CD14-positive monocyte (primary cell): ENCODE measurements at regions not wholly inside any gene's neighbourhood (a gene's known extent, or its start where the extent isn't known, plus 50 kb on each side); places are given as distances from the start of the nearest gene placed in this dataset.

Experiments
- DNase-seq, 3 donors: peaks; one replicate each; pipeline ENCODE4 v3.0.0-alpha.2; 2011 to 2022
- H2AFZ ChIP-seq: 2 replicates; pipeline ENCODE4 v1.6.0; 2012; ENCODE audit warnings: mild to moderate bottlenecking, low read depth, low read length, inconsistent platforms; ENCODE audit not compliant: insufficient read depth, poor library complexity, severe bottlenecking
- H3K27ac ChIP-seq, 2 donors: 1 replicate in 1 of 2; 2 replicates in 1 of 2; pipeline ENCODE4 v1.5.1; 2012 to 2013; ENCODE audit warnings: low read length in 2 of 2, control low read depth in 1 of 2, inconsistent platforms in 1 of 2, low read depth in 1 of 2, mild to moderate bottlenecking in 1 of 2
- H3K27me3 ChIP-seq, 2 donors: one replicate each; pipeline versions ENCODE4 v1.6.0 to v1.6.1; 2011 to 2013; ENCODE audit warnings: low read length in 2 of 2; ENCODE audit not compliant: control insufficient read depth in 2 of 2, insufficient read depth in 2 of 2
- H3K36me3 ChIP-seq, 2 donors: replicated peaks in 1 of 2; 1 replicate in 1 of 2; 2 replicates in 1 of 2; pipeline versions ENCODE4 v1.5.1 to v1.6.1; 2012 to 2013; ENCODE audit warnings: low read length in 2 of 2, control low read depth in 1 of 2, inconsistent platforms in 1 of 2, mild to moderate bottlenecking in 1 of 2; ENCODE audit not compliant: insufficient read depth in 2 of 2, control insufficient read depth in 1 of 2
- H3K4me1 ChIP-seq, 2 donors: 1 replicate in 1 of 2; 2 replicates in 1 of 2; pipeline versions ENCODE4 v1.5.1 to v1.6.1; 2012 to 2013; ENCODE audit warnings: low read length in 2 of 2, control low read depth in 1 of 2, inconsistent platforms in 1 of 2, mild to moderate bottlenecking in 1 of 2, moderate library complexity in 1 of 2; ENCODE audit not compliant: insufficient read depth in 2 of 2, control insufficient read depth in 1 of 2
- H3K4me2 ChIP-seq: replicated peaks from 2 replicates; pipeline ENCODE3; 2012; ENCODE audit warnings: low read length, moderate library complexity, mild to moderate bottlenecking; ENCODE audit not compliant: poor library complexity, severe bottlenecking; ENCODE audit errors: extremely low read depth
- H3K4me3 ChIP-seq, 3 experiments: fragments of 200-600 bp in 1 of 3; sonication (generic) in 1 of 3; replicated peaks in 1 of 3; 1 replicate in 2 of 3; 2 replicates in 1 of 3; pipeline ENCODE4 v1.5.1; 2011 to 2013; ENCODE audit warnings: low read length in 3 of 3, mild to moderate bottlenecking in 3 of 3, control low read depth in 2 of 3, low read depth in 2 of 3, inconsistent platforms in 1 of 3, moderate library complexity in 1 of 3
- H3K79me2 ChIP-seq: 2 replicates; pipeline ENCODE4 v1.6.0; 2012; ENCODE audit warnings: mild to moderate bottlenecking, control low read depth, inconsistent platforms, low read length, moderate library complexity; ENCODE audit not compliant: insufficient read depth
- H3K9ac ChIP-seq: 2 replicates; pipeline ENCODE4 v1.6.0; 2017; ENCODE audit warnings: low read length, mild to moderate bottlenecking; ENCODE audit not compliant: insufficient read depth, poor library complexity, severe bottlenecking
- H3K9me3 ChIP-seq, 2 donors: replicated peaks in 1 of 2; 1 replicate in 1 of 2; 2 replicates in 1 of 2; pipeline versions ENCODE4 v1.5.1 to v1.6.1; 2012 to 2013; ENCODE audit warnings: low read length in 2 of 2, control low read depth in 1 of 2; ENCODE audit not compliant: control insufficient read depth in 1 of 2, insufficient read depth in 1 of 2
- H4K20me1 ChIP-seq: 2 replicates; pipeline ENCODE4 v1.6.0; 2012; ENCODE audit warnings: mild to moderate bottlenecking, low read length, control low read depth, moderate library complexity; ENCODE audit not compliant: insufficient read depth
- H3K27ac Mint-ChIP-seq, 7 donors: one replicate each; pipeline ENCODE4 v1.8.0; 2020; ENCODE audit warnings: mild to moderate bottlenecking in 7 of 7, mixed read lengths in 7 of 7, moderate library complexity in 6 of 7, inconsistent platforms in 2 of 7
- H3K27me3 Mint-ChIP-seq, 3 donors: one replicate each; pipeline ENCODE4 v1.8.0; 2021 to 2022; ENCODE audit warnings: low read depth in 3 of 3, mild to moderate bottlenecking in 3 of 3, mixed read lengths in 3 of 3, moderate library complexity in 3 of 3, inconsistent platforms in 1 of 3
- H3K36me3 Mint-ChIP-seq, 2 donors: one replicate each; pipeline ENCODE4 v1.8.0; 2020; ENCODE audit warnings: mixed read lengths in 2 of 2, inconsistent platforms in 1 of 2, mild to moderate bottlenecking in 1 of 2
- H3K4me1 Mint-ChIP-seq: one replicate; pipeline ENCODE4 v1.8.0; 2020; ENCODE audit warnings: mild to moderate bottlenecking, mixed read lengths
- H3K4me3 Mint-ChIP-seq, 2 donors: one replicate each; pipeline ENCODE4 v1.8.0; 2020; ENCODE audit warnings: mild to moderate bottlenecking in 2 of 2, mixed read lengths in 2 of 2, moderate library complexity in 1 of 2
- H3K9me3 Mint-ChIP-seq, 7 donors: one replicate each; pipeline ENCODE4 v1.8.0; 2020 to 2022; ENCODE audit warnings: mixed read lengths in 7 of 7, mild to moderate bottlenecking in 6 of 7, moderate library complexity in 6 of 7, inconsistent platforms in 2 of 7
- CTCF ChIP-seq: fragments of 200-600 bp; IDR thresholded peaks from one replicate; pipeline ENCODE4 v1.8.0; 2022; ENCODE audit warnings: antibody characterized with exemption, mild to moderate bottlenecking
- WGBS: methylation state at CpG from one replicate; pipeline ENCODE4 v1.1.5; 2013; ENCODE audit warnings: missing lambda C conversion rate; ENCODE audit not compliant: insufficient coverage; 5-methylcytosine and 5-hydroxymethylcytosine counted together
- intact Hi-C, 2 donors: fragments of 100-400 bp; cut with micrococcal nuclease; formaldehyde crosslinking; loops; one replicate each; pipeline versions ENCODE4 v1.15.0 to v1.15.1; 2023

DNA sequence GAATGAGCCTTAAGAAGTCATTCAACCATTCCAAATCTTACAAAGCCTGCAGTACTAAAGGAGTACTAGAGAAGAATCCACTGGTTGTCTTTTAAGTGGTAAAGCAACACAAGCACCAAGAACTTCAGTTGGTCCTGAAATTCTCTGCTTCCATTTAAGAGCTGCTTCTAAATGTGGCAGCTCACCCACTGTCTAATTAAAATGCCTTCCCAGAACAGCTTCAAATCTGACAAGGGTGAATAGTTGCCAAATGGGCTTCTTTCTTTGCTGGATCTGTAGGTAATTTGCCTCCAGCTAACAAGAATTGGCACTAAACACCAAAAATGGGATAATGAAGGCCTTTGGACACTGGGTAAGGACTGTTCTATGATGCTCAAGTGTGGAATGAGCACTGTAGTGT lies 72.2 kb upstream of the NAP1L1 start:
- no peaks in the 10 kb centered on the region for H3K27me3 Mint-ChIP-seq
- Histone ChIP-seq H3K4me1 (peaks cover 62 to 64% of the 10 kb centered on the region in 2 donors), H3K27ac (peak overlapping the region in 1 of 2 donors; percentile 84), H4K20me1 (no peaks in the 10 kb centered on the region), H3K36me3 (no peaks in the 10 kb centered on the region), H3K27me3 (no peaks in the 10 kb centered on the region), H3K4me3 (no peak overlapping the region), H2AFZ (peak overlapping the region; percentile 4), H3K79me2 (no peaks in the 10 kb centered on the region), H3K4me2 (no peak overlapping the region), H3K9me3 (no peaks in the 10 kb centered on the region), H3K9ac (no peak overlapping the region)
- H3K4me1 Mint-ChIP-seq: peaks cover 59% of the 10 kb centered on the region
- H3K4me3 Mint-ChIP-seq: no peak overlapping the region
- H3K9me3 Mint-ChIP-seq: peaks cover 0 to 3% (median 0%) of the 10 kb centered on the region in 7 donors
- TF ChIP-seq CTCF: no peak
- intact Hi-C loops: loop anchor here (5.0 to 10.0 kb wide), 2 partner anchors 72 to 74 kb away; partner anchors contain the start of gene NAP1L1 (in 2 of the 2)
- H3K27ac Mint-ChIP-seq: peak overlapping the region in 6 of 7 donors; percentile 79 to 93 (median 90)
- DNase-seq: no peak
- no peaks in the 10 kb centered on the region for H3K36me3 Mint-ChIP-seq

GRCh38 chr12:76156314-76156713 lies 71.8 kb upstream of the NAP1L1 start:
- no peak overlapping the region for H3K4me2 ChIP-seq
- peaks cover 66 to 68% of the 10 kb centered on the region in 2 donors for H3K4me1 ChIP-seq
- TF ChIP-seq CTCF: no peak
- H3K9me3 ChIP-seq: no peaks in the 10 kb centered on the region
- no peak overlapping the region for H3K9ac ChIP-seq
- H3K36me3 ChIP-seq: no peaks in the 10 kb centered on the region
- no peaks in the 10 kb centered on the region for H3K79me2 ChIP-seq
- Mint-ChIP-seq H3K4me1 (peaks cover 61% of the 10 kb centered on the region), H3K36me3 (no peaks in the 10 kb centered on the region), H3K9me3 (peaks cover 0 to 3% (median 0%) of the 10 kb centered on the region in 7 donors), H3K27ac (peak overlapping the region; percentile 79 to 93 (median 90)), H3K4me3 (no peak overlapping the region), H3K27me3 (no peaks in the 10 kb centered on the region)
- H3K4me3 ChIP-seq: no peak overlapping the region
- no peaks in the 10 kb centered on the region for H4K20me1 ChIP-seq
- H3K27me3 ChIP-seq: no peaks in the 10 kb centered on the region
- no peak for DNase-seq
- intact Hi-C loops: loop anchor here (5.0 to 10.0 kb wide), 2 partner anchors 72 to 74 kb away; partner anchors contain the start of gene NAP1L1 (in 2 of the 2)
- WGBS: no CpG with 5 or more reads among the region's 1 CpG
- peak overlapping the region; percentile 14 to 84 for H3K27ac ChIP-seq
- peak overlapping the region; percentile 4 for H2AFZ ChIP-seq
